OCI-LY7 (cell line): ENCODE measurements at regions not wholly inside any gene's neighbourhood (a gene's known extent, or its start where the extent isn't known, plus 50 kb on each side); places are given as distances from the start of the nearest gene placed in this dataset.

Source experiments
- BruUV-seq: library from RNA; stranded (reverse); fragments of 400-500 nt; replicated peaks from 2 replicates; lab custom pipeline; 2021; lab: Mats Ljungman, UMichigan
- CTCF ChIA-PET: fragments of 300-600 bp; sonication (Branson Sonifier 250); formaldehyde crosslinking; loops from one replicate; lab custom pipeline; 2022; ENCODE audit warnings: antibody characterized with exemption; ENCODE audit not compliant: unreplicated experiment; lab: Charles Lee
- POLR2A ChIA-PET: fragments of 300-600 bp; sonication (Branson Sonifier 250); formaldehyde crosslinking; loops from one replicate; lab custom pipeline; 2022; ENCODE audit warnings: antibody characterized with exemption; lab: Charles Lee
- DNase-seq: peaks from one replicate; pipeline ENCODE4 v3.0.0-alpha.2; 2015; ENCODE audit warnings: low spot score
- H2AFZ ChIP-seq: fragments of 200-600 bp; sonication (generic), shearing (Covaris generic); 2 replicates; pipeline ENCODE4 v1.6.1; 2014; ENCODE audit warnings: mild to moderate bottlenecking, antibody characterized with exemption, low read length, moderate library complexity
- H3K27ac ChIP-seq: fragments of 200-600 bp; sonication (generic); 2 replicates; pipeline ENCODE4 v1.5.1; 2014; ENCODE audit warnings: mixed run types, low read depth, mild to moderate bottlenecking, moderate library complexity, low read length, inconsistent platforms; ENCODE audit not compliant: poor library complexity, severe bottlenecking
- H3K36me3 ChIP-seq: fragments of 200-600 bp; sonication (generic); 2 replicates; pipeline ENCODE4 v1.6.1; 2014; ENCODE audit warnings: mild to moderate bottlenecking, antibody characterized with exemption, low read length, moderate library complexity, mixed read lengths; ENCODE audit not compliant: insufficient read depth
- H3K4me1 ChIP-seq: fragments of 200-600 bp; sonication (generic); 2 replicates; pipeline ENCODE4 v1.5.1; 2014; ENCODE audit warnings: mild to moderate bottlenecking, low read length; ENCODE audit not compliant: insufficient read depth, poor library complexity, severe bottlenecking
- H3K4me2 ChIP-seq: fragments of 200-600 bp; sonication (generic); 2 replicates; pipeline ENCODE4 v1.6.1; 2014; ENCODE audit warnings: mild to moderate bottlenecking, low read length
- H3K4me3 ChIP-seq: fragments of 200-600 bp; sonication (generic); 2 replicates; pipeline ENCODE4 v1.5.1; 2014; ENCODE audit warnings: mild to moderate bottlenecking, low read depth, low read length; ENCODE audit not compliant: poor library complexity, severe bottlenecking
- H3K79me2 ChIP-seq: fragments of 200-600 bp; sonication (generic); 2 replicates; pipeline ENCODE4 v1.6.1; 2016; ENCODE audit warnings: low read depth, mild to moderate bottlenecking, low read length, moderate library complexity, mixed read lengths; ENCODE audit not compliant: insufficient read depth
- H3K9me2 ChIP-seq: fragments of 200-600 bp; sonication (generic); 2 replicates; pipeline ENCODE4 v1.6.1; 2016; ENCODE audit warnings: mild to moderate bottlenecking, low read length, mixed read lengths; ENCODE audit not compliant: insufficient read depth
- H3K9me3 ChIP-seq: fragments of 200-600 bp; sonication (generic); 2 replicates; pipeline ENCODE4 v1.6.1; 2014; ENCODE audit warnings: mild to moderate bottlenecking, mixed run types, low read length, mixed read lengths
- H4K20me1 ChIP-seq: fragments of 200-600 bp; sonication (generic); 2 replicates; pipeline ENCODE4 v1.6.1; 2014; ENCODE audit warnings: mild to moderate bottlenecking, antibody characterized with exemption, low read length, moderate library complexity, mixed read lengths; ENCODE audit not compliant: insufficient read depth
- EZH2phosphoT487 ChIP-seq: fragments of 200-600 bp; sonication (generic); IDR thresholded peaks from 2 replicates; pipeline ENCODE4 v1.6.1; 2018; ENCODE audit warnings: low read depth, borderline replicate concordance, mild to moderate bottlenecking, mixed run types, antibody characterized with exemption, low read length, moderate library complexity, mixed read lengths
- intact Hi-C: fragments of 100-400 bp; cut with micrococcal nuclease; formaldehyde crosslinking; loops from one replicate; pipeline ENCODE4 v1.10.0; 2022; ENCODE audit not compliant: unreplicated experiment
- TF ChIP-seq, protein P1 (sequence below): fragments of 200-600 bp; sonication (generic); conservative IDR thresholded peaks from 2 replicates; pipeline ENCODE4 v1.5.1; 2014; ENCODE audit warnings: mild to moderate bottlenecking, antibody characterized with exemption, low read length, moderate library complexity, mixed read lengths

DNA sequence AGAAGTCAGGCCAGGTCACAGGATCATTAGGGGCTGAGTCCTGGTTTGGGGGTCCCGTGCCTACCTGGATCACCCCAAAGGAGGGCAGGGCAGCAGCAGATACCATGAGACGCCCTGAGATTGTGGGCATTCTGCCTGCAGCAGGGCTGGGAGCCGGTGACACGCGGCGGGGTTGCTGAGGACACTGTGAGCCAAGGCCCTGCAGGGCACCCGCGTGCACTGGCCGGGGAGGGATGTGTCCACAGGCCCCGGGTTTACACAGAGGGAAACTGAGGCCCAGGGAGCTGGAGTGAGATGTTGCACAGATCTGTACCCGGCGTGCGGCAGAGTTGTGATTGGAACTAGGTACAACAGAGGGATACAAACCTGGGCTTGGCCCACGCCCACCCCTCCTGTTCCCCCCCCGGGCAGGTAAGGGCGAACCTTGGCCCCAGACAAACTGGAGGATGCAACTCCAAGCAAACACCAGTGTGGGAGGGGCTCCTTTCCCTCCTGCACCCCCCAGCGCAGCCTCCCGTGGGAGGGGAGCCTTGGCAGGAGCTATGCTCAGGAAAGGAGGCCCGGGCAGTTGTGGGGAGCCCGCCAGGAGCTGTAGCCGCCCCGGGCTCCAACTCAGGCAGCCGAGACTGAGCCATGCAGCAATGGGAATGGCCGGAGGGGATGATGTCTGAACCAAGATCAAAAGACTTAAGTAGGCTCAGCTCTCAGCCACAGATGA lies 91.3 kb downstream of the ENGASE start:
- Histone ChIP-seq H3K79me2 (no peaks in the 10 kb centered on the region), H3K27ac (no peak overlapping the region), H3K9me2 (no peaks in the 10 kb centered on the region), H3K4me2 (no peak overlapping the region), H3K9me3 (no peaks in the 10 kb centered on the region), H3K4me3 (no peak overlapping the region), H2AFZ (no peak overlapping the region), H3K36me3 (no peaks in the 10 kb centered on the region), H3K4me1 (no peaks in the 10 kb centered on the region), H4K20me1 (no peaks in the 10 kb centered on the region)
- POLR2A ChIA-PET, result no interaction called here
- no peak for TF ChIP-seq EZH2phosphoT487
- TF ChIP-seq, protein P1, sequence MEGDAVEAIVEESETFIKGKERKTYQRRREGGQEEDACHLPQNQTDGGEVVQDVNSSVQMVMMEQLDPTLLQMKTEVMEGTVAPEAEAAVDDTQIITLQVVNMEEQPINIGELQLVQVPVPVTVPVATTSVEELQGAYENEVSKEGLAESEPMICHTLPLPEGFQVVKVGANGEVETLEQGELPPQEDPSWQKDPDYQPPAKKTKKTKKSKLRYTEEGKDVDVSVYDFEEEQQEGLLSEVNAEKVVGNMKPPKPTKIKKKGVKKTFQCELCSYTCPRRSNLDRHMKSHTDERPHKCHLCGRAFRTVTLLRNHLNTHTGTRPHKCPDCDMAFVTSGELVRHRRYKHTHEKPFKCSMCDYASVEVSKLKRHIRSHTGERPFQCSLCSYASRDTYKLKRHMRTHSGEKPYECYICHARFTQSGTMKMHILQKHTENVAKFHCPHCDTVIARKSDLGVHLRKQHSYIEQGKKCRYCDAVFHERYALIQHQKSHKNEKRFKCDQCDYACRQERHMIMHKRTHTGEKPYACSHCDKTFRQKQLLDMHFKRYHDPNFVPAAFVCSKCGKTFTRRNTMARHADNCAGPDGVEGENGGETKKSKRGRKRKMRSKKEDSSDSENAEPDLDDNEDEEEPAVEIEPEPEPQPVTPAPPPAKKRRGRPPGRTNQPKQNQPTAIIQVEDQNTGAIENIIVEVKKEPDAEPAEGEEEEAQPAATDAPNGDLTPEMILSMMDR, result no peak
- no peak for DNase-seq
- CTCF ChIA-PET, result no interaction called here
- no TSS peak for BruUV-seq
- intact Hi-C loops, result no loop called here

DNA sequence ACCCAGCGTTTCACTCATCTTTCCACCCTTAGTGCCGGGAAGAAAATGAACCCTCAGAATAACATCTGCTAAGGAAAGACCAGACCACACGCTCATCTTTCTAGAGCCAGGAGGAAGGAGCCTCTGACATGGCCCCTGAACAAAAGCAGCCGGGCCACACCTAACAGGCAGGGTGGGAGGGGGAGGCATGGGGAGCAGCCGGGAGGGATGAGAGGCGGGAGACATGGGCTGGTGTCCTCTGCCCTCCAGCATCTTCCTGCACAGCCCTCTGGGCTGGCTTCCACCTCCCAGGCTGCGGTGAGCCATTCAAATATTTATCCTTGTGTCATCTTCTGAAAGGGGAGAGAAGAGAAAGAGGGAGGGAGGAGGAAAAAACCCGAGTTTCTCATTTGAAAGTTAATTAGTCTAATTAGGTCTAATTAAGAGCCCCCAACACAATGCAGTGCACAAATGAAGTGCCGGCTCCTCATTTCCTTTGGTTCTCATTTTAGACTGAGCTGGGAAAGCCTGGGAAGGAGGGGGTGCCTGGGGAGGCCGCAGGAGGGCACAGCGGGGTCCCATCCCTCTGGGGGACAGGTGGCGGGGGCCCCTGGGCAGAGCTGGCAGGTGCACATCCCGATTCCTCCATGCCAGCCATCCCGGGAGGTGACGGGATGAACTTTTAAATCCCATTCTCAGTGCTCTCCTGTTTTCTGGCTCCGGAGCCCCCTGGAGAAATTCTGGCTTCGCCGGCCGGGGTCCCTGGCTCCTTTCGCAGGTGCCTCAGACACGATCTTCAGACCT lies 90.5 kb downstream of the ENGASE start:
- Histone ChIP-seq H3K4me3 (no peak overlapping the region), H3K9me2 (no peaks in the 10 kb centered on the region), H3K4me1 (no peaks in the 10 kb centered on the region), H3K36me3 (no peaks in the 10 kb centered on the region), H3K79me2 (no peaks in the 10 kb centered on the region), H3K4me2 (no peak overlapping the region), H3K9me3 (no peaks in the 10 kb centered on the region), H3K27ac (no peak overlapping the region), H4K20me1 (no peaks in the 10 kb centered on the region), H2AFZ (no peak overlapping the region)
- ChIA-PET POLR2A (no interaction called here), CTCF (no interaction called here)
- no peak for DNase-seq
- intact Hi-C loops, result no loop called here
- TF ChIP-seq, protein P1, result no peak
- TF ChIP-seq EZH2phosphoT487, result no peak
- BruUV-seq, result no TSS peak

DNA sequence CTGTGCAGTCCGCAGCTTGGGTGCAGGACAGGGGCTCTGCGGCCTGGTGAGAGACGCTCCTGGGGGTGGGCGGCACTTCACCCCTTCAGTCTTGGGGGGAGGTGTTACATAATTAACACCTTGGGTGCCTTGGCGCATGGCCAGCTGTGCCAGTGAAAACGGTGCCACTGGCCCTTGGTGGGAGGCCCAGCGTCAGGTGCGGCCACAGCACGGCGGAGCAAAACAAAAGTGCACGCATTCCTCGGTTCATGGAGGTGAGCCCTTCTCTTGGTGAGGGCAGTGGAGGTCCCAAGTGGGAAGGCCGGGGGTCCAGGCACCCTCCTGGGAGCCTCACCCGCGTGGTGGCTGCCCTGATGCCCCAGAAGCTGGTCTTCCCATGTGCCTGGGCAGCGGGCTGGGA lies 89.8 kb downstream of the ENGASE start:
- BruUV-seq, result no TSS peak
- TF ChIP-seq, protein P1, result no peak
- no peak for TF ChIP-seq EZH2phosphoT487
- intact Hi-C loops, result no loop called here

More for the DNA sequence above, 89.8 kb downstream of the ENGASE start:
- no peak for DNase-seq
- ChIA-PET CTCF (no interaction called here), POLR2A (no interaction called here)
- no peaks in the 10 kb centered on the region for H3K36me3 ChIP-seq
- no peak overlapping the region for H3K27ac ChIP-seq
- H3K4me1 ChIP-seq, result no peaks in the 10 kb centered on the region
- no peak overlapping the region for H2AFZ ChIP-seq
- H3K9me2 ChIP-seq, result no peaks in the 10 kb centered on the region
- H3K79me2 ChIP-seq, result no peaks in the 10 kb centered on the region
- no peaks in the 10 kb centered on the region for H4K20me1 ChIP-seq
- no peak overlapping the region for H3K4me2 ChIP-seq
- no peak overlapping the region for H3K4me3 ChIP-seq
- no peaks in the 10 kb centered on the region for H3K9me3 ChIP-seq
